Endothelial cell of hepatic sinusoid (primary cell): ENCODE measurements at regions not wholly inside any gene's neighbourhood (a gene's known extent, or its start where the extent isn't known, plus 50 kb on each side); places are given as distances from the start of the nearest gene placed in this dataset.
"Not testable (repeated sequence)": the region's sequence is repeated elsewhere in the genome, so short reads cannot be mapped to it uniquely, and the experiment has no call there.

Experiments used
- in situ Hi-C: cut with HindIII; loops from 2 replicates; pipeline ENCODE4 v1.10.0; 2017; ENCODE audit warnings: low sequenced_read_pairs

DNA sequence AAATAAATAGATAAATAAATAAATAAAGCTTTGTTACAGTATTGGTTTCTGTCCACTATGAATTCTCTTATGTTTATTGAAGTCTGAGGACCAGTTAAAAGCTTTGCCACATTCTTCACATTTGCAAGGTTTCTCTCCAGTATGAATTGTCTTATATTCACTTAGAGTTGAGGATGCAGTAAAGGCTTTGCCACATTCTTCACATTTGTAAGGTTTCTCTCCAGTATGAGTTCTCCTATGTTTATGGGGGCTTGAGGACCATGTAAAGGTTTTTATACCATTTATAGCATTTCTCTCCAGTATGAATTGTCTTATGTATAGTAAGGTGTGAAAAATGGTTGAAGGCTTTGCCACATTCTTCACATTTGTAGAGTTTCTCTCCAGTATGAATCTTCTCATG lies 168.3 kb downstream of the ZNF737 start:
- in situ Hi-C loops: no loop called here

- in situ Hi-C loops: no loop called here
Observed at GRCh38 chr19:20388706-20389225, 176.8 kb downstream of the ZNF737 start.

DNA sequence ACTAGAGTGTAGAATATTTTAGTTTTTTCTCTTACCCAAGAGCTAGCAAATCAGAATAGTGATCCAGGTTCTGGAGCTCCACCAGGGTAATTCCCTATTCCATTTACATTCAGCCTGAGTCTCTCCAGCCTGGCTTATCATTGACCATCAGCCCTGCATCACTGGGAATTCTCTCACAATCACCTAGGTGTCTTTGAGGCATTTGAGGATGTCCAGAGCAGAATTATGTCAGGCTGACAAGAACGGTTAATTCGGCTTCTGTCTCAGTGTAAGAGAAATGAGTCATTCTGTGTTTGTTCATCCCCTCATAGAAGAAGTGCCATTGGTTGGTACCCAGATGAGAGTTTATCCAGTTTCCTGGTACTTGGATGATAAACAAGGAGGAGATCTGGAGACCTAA lies 180.5 kb downstream of the ZNF737 start:
- in situ Hi-C loops: no loop called here

DNA sequence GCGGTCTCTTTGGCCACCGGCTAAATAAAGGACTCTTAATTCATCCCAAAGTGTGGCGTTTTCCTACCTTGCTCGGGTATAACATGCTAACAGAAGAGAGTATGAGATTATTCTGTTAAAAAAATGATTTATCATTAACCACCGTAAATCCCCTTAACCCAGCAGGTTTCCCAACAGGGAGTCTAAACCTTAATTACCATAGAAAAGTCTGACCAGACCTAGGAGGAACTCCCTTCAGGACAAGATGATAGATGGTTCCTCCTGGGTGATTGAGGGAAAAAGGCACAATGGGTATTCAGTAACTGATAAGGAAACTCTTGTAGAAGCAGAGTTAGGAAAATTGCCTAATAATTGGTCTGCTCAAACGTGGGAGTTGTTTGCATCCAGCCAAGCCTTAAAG lies 193.7 kb downstream of the ZNF737 start:
- in situ Hi-C loops: no loop called here

DNA sequence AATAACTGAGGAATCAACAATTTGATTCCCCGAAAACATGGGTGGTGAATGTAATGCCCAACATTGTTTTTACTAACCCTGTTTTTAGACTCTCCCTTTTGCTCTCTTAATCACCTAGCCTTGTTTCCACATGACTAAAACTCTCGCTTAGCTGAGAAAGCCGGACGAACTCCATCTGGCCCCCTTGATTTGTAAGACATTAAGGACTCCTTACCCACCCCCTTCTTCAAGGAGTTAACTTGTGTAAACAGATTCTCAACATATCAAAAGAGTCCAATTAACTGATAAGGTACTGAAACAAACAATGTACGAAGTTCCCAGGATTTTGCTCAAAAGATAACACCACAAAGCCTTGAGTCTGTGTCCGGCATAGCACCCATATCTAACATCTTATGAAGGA lies 194.3 kb downstream of the ZNF737 start:
- in situ Hi-C loops: not testable (repeated sequence)

DNA sequence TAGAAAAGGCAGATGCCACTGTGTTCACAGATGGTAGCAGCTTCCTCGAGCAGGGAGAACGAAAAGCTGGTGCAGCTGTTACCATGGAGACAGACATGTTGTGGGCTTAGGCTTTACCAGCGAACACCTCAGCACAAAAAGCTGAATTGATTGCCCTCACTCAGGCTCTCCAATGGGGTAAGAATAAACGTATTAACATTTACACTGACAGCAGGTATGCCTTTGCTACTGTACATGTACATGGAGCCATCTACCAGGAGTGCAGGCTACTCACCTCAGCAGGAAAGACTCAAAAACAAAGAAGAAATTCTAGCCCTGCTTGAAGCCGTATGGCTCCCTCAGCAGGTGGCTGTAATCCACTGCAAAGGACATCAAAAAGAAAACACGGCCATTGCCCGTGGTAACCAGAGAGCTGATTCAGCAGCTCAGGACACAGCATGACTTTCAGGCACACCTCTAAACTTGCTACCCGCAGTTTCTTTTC lies 197.7 kb downstream of the ZNF737 start:
- in situ Hi-C loops: no loop called here

- in situ Hi-C loops: no loop called here
Observed at GRCh38 chr19:20365146-20365545, 198.1 kb downstream of the ZNF486 start.

- in situ Hi-C loops: no loop called here
Observed at GRCh38 chr19:20359933-20360720, 193.1 kb downstream of the ZNF486 start.

DNA sequence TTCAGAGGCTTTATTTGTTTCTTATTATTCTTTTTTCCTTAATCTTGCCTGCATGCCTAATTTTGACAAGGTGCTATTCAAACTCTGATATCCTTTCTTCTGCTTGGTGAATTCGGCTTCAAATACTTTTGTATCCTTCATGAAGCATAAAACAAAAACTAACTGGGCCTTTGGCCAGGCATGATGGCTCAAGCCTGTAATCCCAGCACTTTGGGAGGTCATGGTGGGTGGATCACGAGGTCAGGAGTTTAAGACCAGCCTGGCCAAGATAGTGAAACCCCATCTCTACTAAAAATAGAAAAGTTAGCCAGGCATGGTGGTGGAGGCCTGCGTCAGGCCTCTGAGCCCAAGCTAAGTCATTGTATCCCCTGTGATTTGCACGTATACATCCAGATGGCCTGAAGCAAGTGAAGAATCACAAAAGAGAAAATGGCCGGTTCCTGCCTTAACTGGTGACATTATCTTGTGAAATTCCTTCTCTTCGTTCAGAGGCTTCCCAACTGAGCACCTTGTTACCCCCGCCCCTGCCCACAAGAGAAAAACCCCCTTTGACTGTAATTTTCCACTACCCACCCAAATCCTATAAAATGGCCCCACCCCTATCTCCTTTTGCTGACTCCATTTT lies 191.9 kb downstream of the ZNF486 start:
- in situ Hi-C loops: not testable (repeated sequence)

DNA sequence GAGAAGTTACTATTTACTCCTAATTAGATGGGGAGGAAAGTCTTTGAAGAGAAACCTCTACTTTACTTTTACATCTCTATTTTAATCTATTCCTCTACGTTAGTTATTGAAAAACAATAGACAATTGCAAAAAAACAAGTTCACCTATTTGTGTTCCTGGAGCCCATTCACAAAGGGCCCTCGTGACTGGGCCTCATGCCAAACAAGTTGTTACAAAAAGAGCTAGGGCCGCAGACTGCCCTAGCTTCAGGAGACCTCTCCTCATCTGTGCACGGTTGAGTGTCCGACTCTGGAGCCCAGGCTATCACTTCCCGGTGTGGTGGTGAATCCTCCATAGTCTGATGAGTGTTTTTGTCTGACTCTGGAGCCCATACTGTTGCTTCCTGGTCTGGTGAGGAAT lies 190.9 kb downstream of the ZNF486 start:
- in situ Hi-C loops: no loop called here

DNA sequence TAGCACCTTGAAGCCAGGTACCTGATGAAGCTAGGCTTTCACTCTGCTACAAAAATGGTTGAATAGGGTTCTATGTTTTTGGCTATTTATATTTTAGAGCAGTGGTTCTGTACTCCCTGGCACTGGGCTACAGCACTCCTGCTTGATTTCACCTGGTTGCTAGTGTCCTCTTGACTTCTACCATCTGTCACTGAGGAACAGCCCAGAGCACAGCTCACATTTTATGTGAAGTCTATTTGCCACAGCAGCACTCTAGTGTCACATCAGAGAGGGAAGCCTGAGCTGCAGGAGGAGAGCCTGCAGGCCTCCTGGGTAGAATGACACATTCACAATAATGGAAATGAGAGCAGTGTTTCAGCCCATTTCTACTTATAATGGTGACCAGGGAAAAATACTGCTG lies 184.2 kb downstream of the ZNF486 start:
- in situ Hi-C loops: no loop called here

GRCh38 chr19:20349206-20349605 lies 182.2 kb downstream of the ZNF486 start:
- in situ Hi-C loops: no loop called here

GRCh38 chr19:20339444-20339843 lies 172.4 kb downstream of the ZNF486 start:
- in situ Hi-C loops: no loop called here

DNA sequence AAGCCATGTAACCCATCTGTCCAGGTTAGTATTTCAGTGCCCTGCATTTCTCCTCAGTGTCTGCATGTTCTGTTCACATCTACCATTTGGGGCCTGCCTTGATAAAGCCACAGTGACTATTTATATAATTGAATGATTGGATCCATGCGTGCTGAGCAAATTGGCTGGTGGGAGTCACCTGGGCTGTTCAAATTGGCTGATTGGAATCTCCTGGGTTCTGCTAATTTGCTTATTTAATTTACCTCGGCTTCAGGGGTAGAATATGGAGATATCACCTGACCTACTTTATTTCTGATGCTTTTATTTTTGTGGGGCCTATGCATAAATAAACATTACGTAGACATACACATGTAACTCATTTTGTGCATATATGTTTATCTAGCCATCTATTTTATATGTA lies 167.7 kb downstream of the ZNF486 start:
- in situ Hi-C loops: no loop called here

GRCh38 chr19:20333508-20333907 lies 166.5 kb downstream of the ZNF486 start:
- in situ Hi-C loops: no loop called here

GRCh38 chr19:20325151-20325550 lies 158.1 kb downstream of the ZNF486 start:
- in situ Hi-C loops: no loop called here

DNA sequence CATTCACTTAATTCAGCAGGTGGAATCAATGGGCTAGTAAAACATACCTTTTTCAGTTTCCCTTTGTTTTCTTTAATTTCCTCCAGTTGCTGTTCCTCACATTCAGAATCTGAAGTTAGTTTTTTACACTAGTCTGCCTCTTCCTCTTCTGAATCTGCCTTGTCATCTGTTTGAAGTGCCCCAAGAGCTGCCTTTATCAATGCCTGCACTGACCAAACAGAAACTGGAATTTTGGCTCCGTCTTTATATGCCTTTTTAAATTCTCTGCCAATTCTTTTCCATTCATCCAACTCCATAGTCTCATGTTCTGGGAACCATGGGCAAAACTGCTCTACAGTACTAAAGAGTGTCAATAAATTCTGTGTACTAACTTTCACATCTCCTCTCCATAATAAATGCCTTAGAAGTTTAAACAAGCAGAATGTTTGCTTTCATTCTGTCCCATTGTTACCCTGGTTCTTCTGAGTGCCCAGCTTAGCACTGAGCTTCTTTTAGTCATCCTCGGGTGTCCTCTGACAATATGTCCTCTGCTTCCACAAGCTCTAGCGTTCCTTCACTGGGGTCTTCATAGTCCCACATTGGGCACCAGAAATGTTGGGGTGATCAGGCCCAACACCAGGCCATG lies 154.2 kb downstream of the ZNF486 start:
- in situ Hi-C loops: no loop called here

DNA sequence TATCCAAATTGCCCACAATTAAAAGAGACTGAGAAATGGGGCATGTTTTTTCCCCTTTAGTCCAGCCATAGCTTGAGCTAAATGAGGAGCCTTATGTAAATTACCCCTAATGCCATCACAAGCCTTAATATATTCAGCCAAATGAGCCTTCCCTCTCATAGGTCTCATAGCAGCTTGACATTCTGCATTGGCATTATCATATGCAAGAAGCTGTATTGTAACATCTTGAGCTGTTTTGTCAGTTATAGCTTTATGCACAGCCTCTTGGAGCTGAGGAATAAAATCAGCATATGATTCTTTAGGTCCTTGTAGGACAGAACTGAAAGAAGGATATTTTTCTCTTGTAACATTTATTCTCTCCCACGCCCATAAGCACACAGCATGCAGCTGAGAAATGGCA lies 153.2 kb downstream of the ZNF486 start:
- in situ Hi-C loops: no loop called here

DNA sequence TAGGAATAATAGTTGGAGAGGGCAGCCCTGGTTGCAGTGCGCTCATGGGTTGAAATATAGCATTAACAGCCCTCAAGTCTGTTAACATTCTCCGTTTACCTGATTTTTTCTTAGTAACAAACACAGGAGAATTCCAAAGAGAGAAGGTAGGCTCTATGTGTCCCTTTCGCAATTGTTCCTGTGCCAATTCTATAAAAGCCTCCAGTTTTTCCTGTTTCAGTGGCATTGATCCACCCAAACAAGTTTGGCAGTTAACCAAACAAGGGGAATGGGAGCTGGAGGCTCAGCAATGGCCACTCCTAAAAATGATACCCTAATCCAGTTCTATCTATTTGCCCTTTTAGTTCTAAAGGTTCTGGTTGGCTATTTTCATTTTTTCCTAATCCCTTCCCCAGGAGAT lies 151.6 kb downstream of the ZNF486 start:
- in situ Hi-C loops: no loop called here

DNA sequence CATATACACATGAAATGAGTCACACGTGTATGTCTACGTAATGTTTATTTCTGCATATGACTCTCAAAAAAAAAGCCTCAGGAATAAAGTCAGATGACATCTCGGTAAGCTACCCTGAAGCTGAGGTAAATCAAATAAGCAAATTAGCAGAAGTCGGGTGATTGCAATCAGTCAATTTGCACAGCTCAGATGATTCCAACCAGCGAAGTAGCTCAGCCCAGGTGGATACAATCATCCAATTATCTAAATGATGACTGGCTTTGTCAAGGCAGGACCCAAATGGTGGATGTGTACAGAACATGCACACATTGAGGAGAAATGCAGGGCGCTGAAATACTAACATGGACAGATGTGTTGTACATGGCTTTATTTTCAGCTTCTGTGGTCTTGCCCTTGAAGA lies 148.5 kb downstream of the ZNF486 start:
- in situ Hi-C loops: no loop called here

- in situ Hi-C loops: no loop called here
Observed at GRCh38 chr19:20313894-20314293, 146.9 kb downstream of the ZNF486 start.

DNA sequence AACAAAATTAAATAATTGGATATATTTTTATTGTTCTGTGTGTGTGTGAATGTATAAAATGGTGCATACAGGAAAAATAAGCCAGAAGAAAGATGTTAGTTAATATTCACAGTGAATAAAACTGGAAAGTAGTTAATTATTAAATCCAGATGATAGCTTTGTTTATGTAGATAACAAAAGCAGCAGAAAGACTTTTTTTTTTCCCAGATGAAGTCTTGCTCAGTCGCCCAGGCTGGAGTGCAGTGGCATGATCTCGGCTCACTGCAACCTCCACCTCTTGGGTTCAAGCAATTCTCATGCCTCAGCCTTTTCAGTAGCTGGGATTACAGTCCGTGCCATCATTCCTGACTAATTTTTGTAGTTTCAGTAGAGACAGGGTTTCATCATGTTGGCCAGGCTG lies 140.1 kb downstream of the ZNF486 start:
- in situ Hi-C loops: no loop called here
